ENCODE measurements at regions not wholly inside any gene's neighbourhood (a gene's known extent, or its start where the extent isn't known, plus 50 kb on each side); places are given as distances from the start of the nearest gene placed in this dataset.

- DNase-seq, result peak; percentile 39
These were observed 239.9 kb downstream of the PAX3 start for GRCh38 chr2:222058819-222059445.

- DNase-seq, result peak; percentile 39
These were observed 241.3 kb downstream of the PAX3 start for GRCh38 chr2:222057347-222058073.

- DNase-seq, result no peak
These were observed 243.5 kb downstream of the PAX3 start for GRCh38 chr2:222055328-222055727.

GRCh38 chr2:222054813-222055212, 244.0 kb downstream of the PAX3 start:
- no peak for DNase-seq

- peak; percentile 86 for DNase-seq
These were observed 245.8 kb downstream of the PAX3 start for GRCh38 chr2:222052934-222053367.

- no peak for DNase-seq
These were observed 247.8 kb downstream of the PAX3 start for GRCh38 chr2:222050981-222051380.

- DNase-seq, result no peak
These were observed 248.9 kb downstream of the PAX3 start for GRCh38 chr2:222049946-222050345.

GRCh38 chr2:222043897-222044296, 254.9 kb downstream of the PAX3 start:
- no peak for DNase-seq

GRCh38 chr2:222042666-222043065, 256.1 kb downstream of the PAX3 start:
- no peak for DNase-seq

GRCh38 chr2:222040333-222040732, 258.5 kb downstream of the PAX3 start:
- no peak for DNase-seq

GRCh38 chr2:222039821-222040220, 259.0 kb downstream of the PAX3 start:
- DNase-seq, result no peak

- peak; percentile 42 for DNase-seq
These were observed 260.6 kb downstream of the PAX3 start for GRCh38 chr2:222038067-222038802.

- DNase-seq, result no peak
These were observed 261.6 kb downstream of the PAX3 start for GRCh38 chr2:222037211-222037610.

GRCh38 chr2:222034058-222034457, 264.7 kb downstream of the PAX3 start:
- DNase-seq, result no peak

- no peak for DNase-seq
These were observed 265.3 kb downstream of the PAX3 start for GRCh38 chr2:222033541-222033940.

GRCh38 chr2:222025881-222026271, 272.9 kb downstream of the PAX3 start:
- DNase-seq, result peak; percentile 36

- peak; percentile 77 for DNase-seq
These were observed 273.6 kb downstream of the PAX3 start for GRCh38 chr2:222024932-222025880.

GRCh38 chr2:222017252-222017850, 281.4 kb downstream of the PAX3 start:
- DNase-seq, result no peak

GRCh38 chr2:222013889-222014288, 284.9 kb downstream of the PAX3 start:
- DNase-seq, result no peak

GRCh38 chr2:222000326-222000725, 298.5 kb downstream of the PAX3 start:
- DNase-seq, result no peak

GRCh38 chr2:221999717-222000116, 299.1 kb downstream of the PAX3 start:
- no peak for DNase-seq

- no peak for DNase-seq
These were observed 299.6 kb downstream of the PAX3 start for GRCh38 chr2:221999166-221999565.
